ENCODE measurements at regions not wholly inside any gene's neighbourhood (a gene's known extent, or its start where the extent isn't known, plus 50 kb on each side); places are given as distances from the start of the nearest gene placed in this dataset.
"Not testable (repeated sequence)": the region's sequence is repeated elsewhere in the genome, so short reads cannot be mapped to it uniquely, and the experiment has no call there.

DNA sequence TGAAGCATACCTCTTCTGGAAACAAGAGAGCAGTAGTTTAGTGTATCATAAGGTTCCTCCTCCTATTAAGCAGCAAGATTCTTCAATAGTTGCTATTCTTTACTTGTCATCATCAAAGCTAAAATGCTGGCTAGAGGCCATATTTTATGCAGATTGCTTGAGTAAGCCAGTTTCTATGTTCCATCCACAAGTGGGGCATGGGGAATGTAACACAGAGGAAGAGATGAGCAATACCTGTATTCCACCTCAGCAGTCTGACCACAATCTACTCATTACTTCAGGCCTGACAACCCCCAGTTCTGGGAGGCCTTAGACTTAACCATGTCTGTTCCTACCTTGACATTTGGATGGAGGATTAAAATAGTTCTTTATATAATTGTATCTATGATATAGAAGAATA lies 423.6 kb downstream of the BTG1 start:
- no peaks in the 10 kb centered on the region for H3K36me3 ChIP-seq
- H3K9me3 ChIP-seq = no peaks in the 10 kb centered on the region
- no peak for DNase-seq
- H3K27me3 ChIP-seq = no peaks in the 10 kb centered on the region
- TF ChIP-seq, protein P1, sequence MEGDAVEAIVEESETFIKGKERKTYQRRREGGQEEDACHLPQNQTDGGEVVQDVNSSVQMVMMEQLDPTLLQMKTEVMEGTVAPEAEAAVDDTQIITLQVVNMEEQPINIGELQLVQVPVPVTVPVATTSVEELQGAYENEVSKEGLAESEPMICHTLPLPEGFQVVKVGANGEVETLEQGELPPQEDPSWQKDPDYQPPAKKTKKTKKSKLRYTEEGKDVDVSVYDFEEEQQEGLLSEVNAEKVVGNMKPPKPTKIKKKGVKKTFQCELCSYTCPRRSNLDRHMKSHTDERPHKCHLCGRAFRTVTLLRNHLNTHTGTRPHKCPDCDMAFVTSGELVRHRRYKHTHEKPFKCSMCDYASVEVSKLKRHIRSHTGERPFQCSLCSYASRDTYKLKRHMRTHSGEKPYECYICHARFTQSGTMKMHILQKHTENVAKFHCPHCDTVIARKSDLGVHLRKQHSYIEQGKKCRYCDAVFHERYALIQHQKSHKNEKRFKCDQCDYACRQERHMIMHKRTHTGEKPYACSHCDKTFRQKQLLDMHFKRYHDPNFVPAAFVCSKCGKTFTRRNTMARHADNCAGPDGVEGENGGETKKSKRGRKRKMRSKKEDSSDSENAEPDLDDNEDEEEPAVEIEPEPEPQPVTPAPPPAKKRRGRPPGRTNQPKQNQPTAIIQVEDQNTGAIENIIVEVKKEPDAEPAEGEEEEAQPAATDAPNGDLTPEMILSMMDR (IDR thresholded peaks at IDR 0.05) = no peak
- TF ChIP-seq EP300 (IDR thresholded peaks at IDR 0.05) = no peak
- no peak for TF ChIP-seq POLR2AphosphoS5 (IDR thresholded peaks at IDR 0.05)
- no peak for TF ChIP-seq POLR2A (IDR thresholded peaks at IDR 0.05)
- intact Hi-C loops (cut with DNase I) = no loop called here
- no peaks in the 10 kb centered on the region for H3K4me1 ChIP-seq
- no peak overlapping the region for H3K27ac ChIP-seq
- no peak overlapping the region for H3K4me3 ChIP-seq

DNA sequence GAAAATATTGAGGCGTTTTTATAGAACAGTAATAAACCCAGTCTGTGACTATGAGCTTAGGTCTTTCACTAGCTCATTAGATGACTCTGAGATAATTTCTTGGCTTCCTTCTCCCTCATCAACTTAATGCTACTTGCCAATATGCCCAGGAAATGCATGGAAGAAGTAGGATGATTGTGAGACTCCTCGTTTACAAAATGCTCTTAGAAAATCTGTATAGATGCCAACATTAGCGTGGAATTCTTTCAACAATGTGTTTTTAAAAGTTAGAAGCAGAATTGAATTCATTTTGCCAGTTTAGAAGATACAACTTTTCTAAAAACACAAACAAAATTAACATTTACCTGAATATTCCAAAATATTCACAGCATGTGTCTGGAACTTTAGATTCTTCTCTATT lies 424.6 kb downstream of the BTG1 start:
- Histone ChIP-seq H3K27me3 (no peaks in the 10 kb centered on the region), H3K9me3 (no peaks in the 10 kb centered on the region), H3K27ac (no peak overlapping the region), H3K4me3 (no peak overlapping the region), H3K36me3 (no peaks in the 10 kb centered on the region), H3K4me1 (no peaks in the 10 kb centered on the region)
- 65 to 73% methylated on average over 3 of the region's 3 CpGs for WGBS, 2 donors
- intact Hi-C loops (cut with DNase I) = no loop called here
- TF ChIP-seq POLR2A (IDR thresholded peaks at IDR 0.05) (no peak), POLR2AphosphoS5 (IDR thresholded peaks at IDR 0.05) (no peak), EP300 (IDR thresholded peaks at IDR 0.05) (no peak)
- TF ChIP-seq, protein P1 (IDR thresholded peaks at IDR 0.05) = no peak
- DNase-seq = no peak

- no peaks in the 10 kb centered on the region for H3K36me3 ChIP-seq
- H3K27me3 ChIP-seq = no peaks in the 10 kb centered on the region
- no peaks in the 10 kb centered on the region for H3K4me1 ChIP-seq
- H3K4me3 ChIP-seq = no peak overlapping the region
- no peaks in the 10 kb centered on the region for H3K9me3 ChIP-seq
- WGBS, 2 donors = 80 to 92% methylated on average over 2 of the region's 2 CpGs
- intact Hi-C loops (cut with DNase I) = no loop called here
- H3K27ac ChIP-seq = no peak overlapping the region
- no peak for DNase-seq
- TF ChIP-seq POLR2AphosphoS5 (IDR thresholded peaks at IDR 0.05) (no peak), POLR2A (IDR thresholded peaks at IDR 0.05) (no peak), EP300 (IDR thresholded peaks at IDR 0.05) (no peak)
- TF ChIP-seq, protein P1 (IDR thresholded peaks at IDR 0.05) = no peak
These were observed 427.3 kb downstream of the BTG1 start for GRCh38 chr12:91718326-91718725.

GRCh38 chr12:91717804-91718203 lies 427.8 kb downstream of the BTG1 start:
- TF ChIP-seq EP300 (IDR thresholded peaks at IDR 0.05) (no peak), POLR2A (IDR thresholded peaks at IDR 0.05) (no peak), POLR2AphosphoS5 (IDR thresholded peaks at IDR 0.05) (no peak)
- TF ChIP-seq, protein P1 (IDR thresholded peaks at IDR 0.05) = no peak
- no peaks in the 10 kb centered on the region for H3K36me3 ChIP-seq
- no peaks in the 10 kb centered on the region for H3K27me3 ChIP-seq
- DNase-seq = no peak
- H3K27ac ChIP-seq = no peak overlapping the region
- intact Hi-C loops (cut with DNase I) = no loop called here
- no peak overlapping the region for H3K4me3 ChIP-seq
- H3K4me1 ChIP-seq = no peaks in the 10 kb centered on the region
- 85 to 91% methylated on average over 3 of the region's 3 CpGs for WGBS, 2 donors
- no peaks in the 10 kb centered on the region for H3K9me3 ChIP-seq

- H3K27ac ChIP-seq; H3K4me1 ChIP-seq; H3K4me3 ChIP-seq; H3K9me3 ChIP-seq; H3K27me3 ChIP-seq; H3K36me3 ChIP-seq; intact Hi-C loops (cut with DNase I); DNase-seq: not testable (repeated sequence)
- 86 to 90% methylated on average over 2 of the region's 2 CpGs for WGBS, 2 donors
These were observed 433.7 kb downstream of the BTG1 start for GRCh38 chr12:91711925-91712324.

All from sigmoid colon (tissue), 6 donors.